Stomach (tissue), 8 donors: ENCODE measurements at regions not wholly inside any gene's neighbourhood (a gene's known extent, or its start where the extent isn't known, plus 50 kb on each side); places are given as distances from the start of the nearest gene placed in this dataset.
"Not testable (repeated sequence)": the region's sequence is repeated elsewhere in the genome, so short reads cannot be mapped to it uniquely, and the experiment has no call there.

Source experiments
- DNase-seq, 2 donors: peaks; one replicate each; pipeline versions ENCODE4 v3.0.0 to v3.0.0-alpha.2; 2013 to 2019
- H3K27ac ChIP-seq, 5 donors: fragments of 200-600 bp in 4 of 5; sonication (generic) in 4 of 5; one replicate each; pipeline ENCODE4 v1.5.1; 2013 to 2019; ENCODE audit warnings: mild to moderate bottlenecking in 1 of 5, moderate library complexity in 1 of 5
- H3K27me3 ChIP-seq, 3 donors: fragments of 200-600 bp; sonication (generic); one replicate each; pipeline ENCODE4 v1.5.1; 2017 to 2019; ENCODE audit warnings: mixed run types in 1 of 3
- H3K36me3 ChIP-seq, 4 donors: fragments of 200-600 bp; sonication (generic); 1 replicate in 3 of 4; 2 replicates in 1 of 4; pipeline ENCODE4 v1.5.1; 2016 to 2019
- H3K4me1 ChIP-seq, 4 donors: fragments of 200-600 bp; sonication (generic); one replicate each; pipeline ENCODE4 v1.5.1; 2016 to 2019
- H3K4me3 ChIP-seq, 4 donors: fragments of 200-600 bp; sonication (generic) in 3 of 4; one replicate each; pipeline ENCODE4 v1.5.1; 2016 to 2019; ENCODE audit warnings: mild to moderate bottlenecking in 1 of 4
- H3K9me3 ChIP-seq, 4 donors: fragments of 200-600 bp; sonication (generic); one replicate each; pipeline ENCODE4 v1.5.1; 2016 to 2019
- EP300 ChIP-seq: sonication (generic); formaldehyde crosslinking; IDR thresholded peaks from one replicate; pipeline ENCODE4 v1.6.1; 2017; ENCODE audit warnings: antibody characterized with exemption
- POLR2A ChIP-seq, 4 donors: fragments of 450-650 bp; IDR thresholded peaks; one replicate each; pipeline ENCODE4 v1.6.1; 2016; ENCODE audit warnings: antibody characterized with exemption in 4 of 4, control low read depth in 2 of 4, mild to moderate bottlenecking in 1 of 4, moderate library complexity in 1 of 4
- POLR2AphosphoS5 ChIP-seq, 3 donors: sonication (generic); formaldehyde crosslinking; IDR thresholded peaks; one replicate each; pipeline ENCODE4 v1.6.1; 2016; ENCODE audit warnings: antibody characterized with exemption in 3 of 3
- WGBS, 5 donors: extraction: QIAGEN DNeasy Blood & Tissue Kit in 3 of 5; methylation state at CpG; one replicate each; pipeline versions ENCODE4 v1.1.5 to v1.1.7; 2013 to 2018; 5-methylcytosine and 5-hydroxymethylcytosine counted together
- intact Hi-C: fragments of 100-400 bp; cut with DNase I; formaldehyde crosslinking; loops from one replicate; pipeline ENCODE4 v1.15.1; 2023; ENCODE audit warnings: low total_unique reads
- TF ChIP-seq, protein P1 (sequence below), 7 experiments: fragments of 450-650 bp in 4 of 7; fragments of 200-600 bp in 3 of 7; sonication (generic) in 3 of 7; IDR thresholded peaks; one replicate each; pipeline ENCODE4 v1.5.1; 2016 to 2019; ENCODE audit warnings: antibody characterized with exemption in 7 of 7, control low read depth in 2 of 7, mild to moderate bottlenecking in 1 of 7
- donor health status: healthy with polysubstance abuse.
- donor health status: Bipolar disorder and iron deficiency.
- donor health status: healthy.

DNA sequence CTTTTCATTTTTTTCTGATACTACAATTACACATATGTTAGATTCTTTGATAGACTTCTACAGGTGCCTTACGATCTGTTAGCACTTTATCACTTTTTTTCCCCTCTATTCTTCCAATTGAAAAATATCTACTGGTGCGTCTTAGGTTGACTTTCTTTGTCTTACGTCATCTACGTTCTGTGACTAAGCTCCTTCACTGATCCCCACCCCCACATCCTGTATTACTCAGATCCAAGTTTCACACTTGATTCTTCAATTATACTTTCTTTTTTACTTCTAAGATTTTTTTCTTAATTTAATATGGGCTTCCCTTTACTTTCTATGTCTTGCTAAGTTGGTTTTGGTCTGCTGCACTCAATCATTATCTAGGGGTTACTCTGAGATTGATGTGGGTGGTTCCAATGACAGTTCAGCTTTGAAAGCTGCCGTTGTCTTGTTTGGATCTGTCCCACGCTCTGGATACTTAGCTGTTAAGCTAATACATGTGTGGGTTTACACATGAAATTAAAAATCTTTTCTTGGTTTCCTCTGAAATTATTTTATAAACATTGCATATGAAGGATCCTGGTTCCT lies 1321.1 kb downstream of the RAPGEF2 start:
- no peak overlapping the region for H3K4me3 ChIP-seq
- peaks cover 0 to 9% (median 0%) of the 10 kb centered on the region in 4 donors for H3K9me3 ChIP-seq
- TF ChIP-seq EP300: no peak
- no peak for TF ChIP-seq POLR2A (IDR thresholded peaks at IDR 0.05)
- TF ChIP-seq, protein P1, sequence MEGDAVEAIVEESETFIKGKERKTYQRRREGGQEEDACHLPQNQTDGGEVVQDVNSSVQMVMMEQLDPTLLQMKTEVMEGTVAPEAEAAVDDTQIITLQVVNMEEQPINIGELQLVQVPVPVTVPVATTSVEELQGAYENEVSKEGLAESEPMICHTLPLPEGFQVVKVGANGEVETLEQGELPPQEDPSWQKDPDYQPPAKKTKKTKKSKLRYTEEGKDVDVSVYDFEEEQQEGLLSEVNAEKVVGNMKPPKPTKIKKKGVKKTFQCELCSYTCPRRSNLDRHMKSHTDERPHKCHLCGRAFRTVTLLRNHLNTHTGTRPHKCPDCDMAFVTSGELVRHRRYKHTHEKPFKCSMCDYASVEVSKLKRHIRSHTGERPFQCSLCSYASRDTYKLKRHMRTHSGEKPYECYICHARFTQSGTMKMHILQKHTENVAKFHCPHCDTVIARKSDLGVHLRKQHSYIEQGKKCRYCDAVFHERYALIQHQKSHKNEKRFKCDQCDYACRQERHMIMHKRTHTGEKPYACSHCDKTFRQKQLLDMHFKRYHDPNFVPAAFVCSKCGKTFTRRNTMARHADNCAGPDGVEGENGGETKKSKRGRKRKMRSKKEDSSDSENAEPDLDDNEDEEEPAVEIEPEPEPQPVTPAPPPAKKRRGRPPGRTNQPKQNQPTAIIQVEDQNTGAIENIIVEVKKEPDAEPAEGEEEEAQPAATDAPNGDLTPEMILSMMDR (IDR thresholded peaks at IDR 0.05): no peak
- TF ChIP-seq POLR2AphosphoS5 (IDR thresholded peaks at IDR 0.05): no peak
- intact Hi-C loops: no loop called here
- no peaks in the 10 kb centered on the region for H3K27me3 ChIP-seq
- WGBS, 5 donors: 42 to 62% (median 56%) methylated on average over 6 of the region's 6 CpGs
- DNase-seq: no peak
- no peaks in the 10 kb centered on the region for H3K4me1 ChIP-seq
- no peak overlapping the region for H3K27ac ChIP-seq
- no peaks in the 10 kb centered on the region for H3K36me3 ChIP-seq

DNA sequence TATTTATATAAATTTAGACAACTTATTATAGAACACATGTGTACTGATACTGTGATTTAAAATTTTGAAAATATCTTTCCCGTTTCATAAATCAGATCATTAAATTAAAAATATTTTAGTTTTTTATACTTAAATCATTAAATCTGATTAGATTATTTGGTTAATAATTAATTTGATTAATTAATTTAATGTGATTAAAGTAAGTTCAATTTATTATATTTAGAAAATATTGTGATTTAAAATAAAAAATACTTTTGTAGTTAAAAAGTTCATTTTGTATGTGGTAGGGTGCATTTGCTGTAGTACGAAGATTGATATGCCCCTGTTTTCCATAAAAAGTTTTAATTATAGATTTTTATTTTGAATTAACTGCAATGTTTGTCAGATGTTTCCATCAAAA lies 1323.4 kb downstream of the RAPGEF2 start:
- no peak for DNase-seq
- intact Hi-C loops: no loop called here
- Histone ChIP-seq H3K9me3 (peaks cover 0 to 16% (median 0%) of the 10 kb centered on the region in 4 donors), H3K4me1 (no peaks in the 10 kb centered on the region), H3K36me3 (no peaks in the 10 kb centered on the region), H3K27me3 (no peaks in the 10 kb centered on the region), H3K4me3 (no peak overlapping the region), H3K27ac (no peak overlapping the region)
- 82 to 95% (median 92%) methylated on average over 2 of the region's 2 CpGs for WGBS, 5 donors
- TF ChIP-seq, protein P1 (IDR thresholded peaks at IDR 0.05): no peak
- TF ChIP-seq POLR2AphosphoS5 (IDR thresholded peaks at IDR 0.05): no peak
- TF ChIP-seq EP300: no peak
- TF ChIP-seq POLR2A (IDR thresholded peaks at IDR 0.05): no peak

DNA sequence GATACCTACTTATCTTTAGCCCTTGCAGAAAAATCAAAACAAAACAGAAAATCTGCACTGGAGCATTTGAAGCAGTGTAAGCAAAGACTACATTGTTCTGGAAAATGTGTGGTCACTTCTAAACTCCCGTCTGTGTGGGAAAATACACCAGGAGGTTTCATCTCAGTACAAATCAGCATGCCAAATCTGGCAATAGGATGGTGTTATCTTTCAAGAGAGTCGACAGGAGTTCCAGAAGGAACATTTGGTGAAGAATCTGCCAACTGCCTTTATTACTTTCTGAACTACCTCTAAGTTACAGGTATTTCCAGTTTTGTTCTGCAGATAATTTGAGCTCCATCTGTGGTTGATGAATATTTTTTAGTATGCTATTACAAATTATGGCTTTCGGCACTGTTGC lies 1348.0 kb downstream of the RAPGEF2 start:
- no peaks in the 10 kb centered on the region for H3K4me1 ChIP-seq
- no peak overlapping the region for H3K4me3 ChIP-seq
- no peaks in the 10 kb centered on the region for H3K9me3 ChIP-seq
- WGBS, 5 donors: 45 to 69% (median 59%) methylated on average over 3 of the region's 3 CpGs
- no peak overlapping the region for H3K27ac ChIP-seq
- TF ChIP-seq POLR2A (IDR thresholded peaks at IDR 0.05): no peak
- TF ChIP-seq, protein P1 (IDR thresholded peaks at IDR 0.05): no peak
- TF ChIP-seq EP300: no peak
- no peak for TF ChIP-seq POLR2AphosphoS5 (IDR thresholded peaks at IDR 0.05)
- intact Hi-C loops: no loop called here
- no peak for DNase-seq
- no peaks in the 10 kb centered on the region for H3K36me3 ChIP-seq
- no peaks in the 10 kb centered on the region for H3K27me3 ChIP-seq

DNA sequence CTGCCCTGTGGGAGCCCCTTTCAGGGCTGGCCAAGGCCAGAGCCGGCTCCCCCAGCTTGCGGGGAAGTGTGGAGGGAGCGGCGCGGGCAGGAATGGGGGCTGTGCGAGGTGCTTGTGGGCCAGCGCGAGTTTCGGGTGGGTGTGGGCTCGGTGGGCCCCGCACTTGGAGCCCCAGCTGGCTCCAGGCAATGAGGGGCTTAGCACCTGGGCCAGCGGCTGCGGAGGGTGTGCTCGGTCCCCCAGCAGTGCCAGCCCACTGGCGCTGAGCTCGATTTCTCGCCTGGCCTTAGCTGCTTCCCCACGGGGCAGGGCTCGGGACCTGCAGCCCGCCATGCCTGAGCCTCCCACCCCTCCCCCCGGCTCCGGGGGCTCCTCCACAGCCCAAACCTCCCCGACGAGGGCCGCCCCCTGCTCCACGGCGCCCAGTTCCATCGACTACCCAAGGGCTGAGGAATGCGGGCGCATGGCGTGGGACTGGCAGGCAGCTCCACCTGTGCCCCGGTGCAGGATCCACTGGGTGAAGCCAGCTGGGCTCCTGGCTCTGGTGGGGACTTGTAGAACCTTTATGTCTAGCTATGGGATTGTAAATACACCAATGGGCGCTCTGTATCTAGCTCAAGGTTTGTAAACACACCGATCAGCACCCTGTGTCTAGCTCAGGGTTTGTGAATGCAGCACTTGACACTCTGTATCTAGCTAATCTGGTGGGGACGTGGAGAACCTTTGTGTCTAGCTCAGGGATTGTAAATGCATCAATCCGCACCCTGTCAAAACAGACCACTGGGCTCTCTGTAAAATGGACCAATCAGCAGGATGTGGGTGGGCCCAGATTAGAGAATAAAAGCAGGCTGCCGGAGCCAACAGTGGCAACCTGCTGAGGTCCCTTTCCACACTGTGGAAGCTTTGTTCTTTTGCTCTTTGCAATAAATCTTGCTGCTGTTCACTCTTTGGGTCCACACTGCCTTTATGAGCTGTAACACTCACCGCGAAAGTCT lies 1379.1 kb downstream of the RAPGEF2 start:
- H3K27ac ChIP-seq, H3K27me3 ChIP-seq, intact Hi-C loops, H3K36me3 ChIP-seq, H3K4me1 ChIP-seq, H3K4me3 ChIP-seq, DNase-seq: not testable (repeated sequence)
- 86 to 95% (median 87%) methylated on average over 8 to 39 of the region's 39 CpGs for WGBS, 5 donors
- peaks cover 0 to 24% (median 12%) of the 10 kb centered on the region in 4 donors for H3K9me3 ChIP-seq
